IMR-90 (cell line): ENCODE measurements at regions not wholly inside any gene's neighbourhood (a gene's known extent, or its start where the extent isn't known, plus 50 kb on each side); places are given as distances from the start of the nearest gene placed in this dataset.
"Not testable (repeated sequence)": the region's sequence is repeated elsewhere in the genome, so short reads cannot be mapped to it uniquely, and the experiment has no call there.

ENCODE experiments used
- ATAC-seq: fragments of 200-7000 bp; cut with Tn5 transposase; 2 replicates; pipeline ENCODE4 v1.9.1; 2020; ENCODE audit warnings: low read depth, mild to moderate bottlenecking, moderate library complexity
- BruUV-seq: library from RNA; stranded (reverse); fragments of 400-500 nt; replicated peaks from 2 replicates; lab custom pipeline; 2021; lab: Mats Ljungman, UMichigan
- CTCF ChIA-PET: fragments of 300-600 bp; formaldehyde crosslinking; extraction: SDS; loops from one replicate; lab custom pipeline; 2021; ENCODE audit warnings: antibody characterized with exemption; lab: Yijun Ruan, JAX
- POLR2A ChIA-PET: fragments of 300-600 bp; sonication (Branson Sonifier 250); formaldehyde crosslinking; loops from one replicate; lab custom pipeline; 2022; ENCODE audit warnings: antibody characterized with exemption; ENCODE audit not compliant: unreplicated experiment; lab: Charles Lee
- DNase-seq: peaks from one replicate; pipeline ENCODE4 v3.0.0; 2013
- H2AFZ ChIP-seq: replicated peaks from 2 replicates; pipeline ENCODE3; 2013; ENCODE audit warnings: low read length, mild to moderate bottlenecking; ENCODE audit not compliant: poor library complexity
- H2AK5ac ChIP-seq: 2 replicates; pipeline ENCODE4 v1.6.1; 2013; ENCODE audit warnings: low read depth, low read length, inconsistent platforms
- H2AK9ac ChIP-seq: replicated peaks from 2 replicates; pipeline ENCODE3; 2013; ENCODE audit warnings: mild to moderate bottlenecking, low read depth, low read length, moderate library complexity; ENCODE audit not compliant: poor library complexity
- H2BK120ac ChIP-seq: 2 replicates; pipeline ENCODE4 v1.6.1; 2013; ENCODE audit warnings: low read depth, low read length, inconsistent platforms
- H2BK15ac ChIP-seq: 3 replicates; pipeline ENCODE4 v1.6.1; 2013; ENCODE audit warnings: low read depth, low read length, inconsistent platforms
- H2BK20ac ChIP-seq: 2 replicates; pipeline ENCODE4 v1.6.1; 2013; ENCODE audit warnings: low read depth, mild to moderate bottlenecking, inconsistent platforms, low read length, moderate library complexity
- H2BK5ac ChIP-seq: 2 replicates; pipeline ENCODE4 v1.6.1; 2013; ENCODE audit warnings: mild to moderate bottlenecking, low read depth, low read length, inconsistent platforms; ENCODE audit not compliant: poor library complexity, severe bottlenecking
- H3K14ac ChIP-seq: replicated peaks from 2 replicates; pipeline ENCODE4 v1.6.1; 2013; ENCODE audit warnings: low read depth, low read length, inconsistent platforms
- H3K18ac ChIP-seq: 2 replicates; pipeline ENCODE4 v1.6.1; 2013; ENCODE audit warnings: low read depth, low read length, control low read depth
- H3K23ac ChIP-seq: 2 replicates; pipeline ENCODE4 v1.6.1; 2013; ENCODE audit warnings: low read depth, low read length, inconsistent platforms
- H3K27ac ChIP-seq: 2 replicates; pipeline ENCODE4 v1.5.1; 2013; ENCODE audit warnings: mild to moderate bottlenecking, control low read depth, low read length; ENCODE audit not compliant: insufficient read depth
- H3K27me3 ChIP-seq: 2 replicates; pipeline ENCODE4 v1.6.1; 2013; ENCODE audit warnings: low read length; ENCODE audit not compliant: control insufficient read depth, insufficient read depth
- H3K36me3 ChIP-seq: 2 replicates; pipeline ENCODE4 v1.6.1; 2013; ENCODE audit warnings: low read length, mixed read lengths; ENCODE audit not compliant: control insufficient read depth, insufficient read depth
- H3K4ac ChIP-seq: 2 replicates; pipeline ENCODE4 v1.6.1; 2013; ENCODE audit warnings: low read depth, low read length, inconsistent platforms
- H3K4me1 ChIP-seq: 2 replicates; pipeline ENCODE4 v1.6.1; 2013; ENCODE audit warnings: low read length, mixed read lengths; ENCODE audit not compliant: control insufficient read depth, insufficient read depth
- H3K4me2 ChIP-seq: 2 replicates; pipeline ENCODE4 v1.6.1; 2013; ENCODE audit warnings: low read depth, mild to moderate bottlenecking, control low read depth, low read length, moderate library complexity
- H3K4me3 ChIP-seq: 2 replicates; pipeline ENCODE4 v1.5.1; 2013; ENCODE audit warnings: low read depth, mild to moderate bottlenecking, control low read depth, low read length, moderate library complexity; ENCODE audit not compliant: insufficient read depth
- H3K56ac ChIP-seq: 2 replicates; pipeline ENCODE4 v1.6.1; 2013; ENCODE audit warnings: low read length, inconsistent platforms; ENCODE audit not compliant: insufficient read depth; ENCODE audit errors: extremely low read depth
- H3K79me1 ChIP-seq, 2 experiments: 2 replicates each; pipeline ENCODE4 v1.6.1; 2013; ENCODE audit warnings: low read length in 2 of 2, inconsistent platforms in 1 of 2, low read depth in 1 of 2
- H3K9ac ChIP-seq: 2 replicates; pipeline ENCODE4 v1.6.1; 2013; ENCODE audit warnings: low read depth, low read length, control low read depth
- H3K9me1 ChIP-seq: 2 replicates; pipeline ENCODE4 v1.6.1; 2013; ENCODE audit warnings: low read length, inconsistent platforms; ENCODE audit not compliant: insufficient read depth
- H3K9me3 ChIP-seq: 2 replicates; pipeline ENCODE4 v1.6.1; 2013; ENCODE audit warnings: low read length; ENCODE audit not compliant: control insufficient read depth, insufficient read depth
- H4K20me1 ChIP-seq: 2 replicates; pipeline ENCODE4 v1.6.1; 2013; ENCODE audit warnings: low read length, inconsistent platforms; ENCODE audit not compliant: insufficient read depth
- H4K5ac ChIP-seq: 2 replicates; pipeline ENCODE4 v1.6.1; 2013; ENCODE audit warnings: mild to moderate bottlenecking, low read depth, low read length, control low read depth
- H4K8ac ChIP-seq, 2 experiments: 2 replicates each; pipeline ENCODE4 v1.6.1; 2013; ENCODE audit warnings: low read depth in 2 of 2, low read length in 2 of 2, control low read depth in 1 of 2, inconsistent platforms in 1 of 2
- H4K91ac ChIP-seq: 2 replicates; pipeline ENCODE4 v1.6.1; 2013; ENCODE audit warnings: low read depth, low read length, inconsistent platforms; ENCODE audit not compliant: insufficient read depth
- WGBS, 2 experiments: methylation state at CpG; one replicate each; pipeline versions ENCODE4 v1.1.5 to v1.1.7; 2013; ENCODE audit warnings: missing lambda C conversion rate in 2 of 2; ENCODE audit not compliant: insufficient read length in 1 of 2; ENCODE audit errors: extremely low coverage in 2 of 2; 5-methylcytosine and 5-hydroxymethylcytosine counted together
- dilution Hi-C: fragments of 300-500 bp; cut with HindIII; formaldehyde crosslinking; loops from one replicate; pipeline ENCODE4 v1.14.3; 2018; ENCODE audit warnings: low sequenced_read_pairs; ENCODE audit not compliant: unreplicated experiment
- in situ Hi-C: fragments of 300-500 bp; cut with MboI; formaldehyde crosslinking; loops from 3 replicates; pipeline ENCODE4 v1.14.3; 2019; ENCODE audit warnings: low sequenced_read_pairs, inconsistent platforms, mixed read lengths
- intact Hi-C: fragments of 100-400 bp; cut with micrococcal nuclease; formaldehyde crosslinking; loops from 2 replicates; pipeline ENCODE4 v1.10.0; 2022

- no CpG with 5 or more reads among the region's 26 CpGs for WGBS, 2 experiments
- not testable (repeated sequence) for H3K4me3 ChIP-seq
Measured at GRCh38 chr14:105681606-105682185, 155.3 kb downstream of the TMEM121 start.

GRCh38 chr14:105682442-105682841 is 156.1 kb downstream of the TMEM121 start:
- in situ Hi-C loops, ATAC-seq, POLR2A ChIA-PET: not testable (repeated sequence)

More at GRCh38 chr14:105681606-105682185, 155.3 kb downstream of the TMEM121 start:
- H4K20me1 ChIP-seq, CTCF ChIA-PET, ATAC-seq, H3K23ac ChIP-seq, H2BK15ac ChIP-seq, H2BK5ac ChIP-seq, H3K27me3 ChIP-seq, H3K14ac ChIP-seq, H2AFZ ChIP-seq, intact Hi-C loops, H3K79me1 ChIP-seq, DNase-seq, H4K8ac ChIP-seq, H3K4me1 ChIP-seq, dilution Hi-C loops, H3K9me3 ChIP-seq, H3K36me3 ChIP-seq, H2AK5ac ChIP-seq, in situ Hi-C loops, BruUV-seq, H3K27ac ChIP-seq, POLR2A ChIA-PET, H3K9ac ChIP-seq, H3K4ac ChIP-seq, H4K91ac ChIP-seq, H2AK9ac ChIP-seq, H2BK120ac ChIP-seq, H3K4me2 ChIP-seq, H3K56ac ChIP-seq, H2BK20ac ChIP-seq, H3K9me1 ChIP-seq, H4K5ac ChIP-seq, H3K18ac ChIP-seq: not testable (repeated sequence)

More at GRCh38 chr14:105682442-105682841, 156.1 kb downstream of the TMEM121 start:
- H3K4ac ChIP-seq, H3K4me3 ChIP-seq, H2BK120ac ChIP-seq, H3K27me3 ChIP-seq, H3K36me3 ChIP-seq, H3K9me1 ChIP-seq, H3K9ac ChIP-seq, BruUV-seq, dilution Hi-C loops, H3K18ac ChIP-seq, H3K79me1 ChIP-seq, H4K8ac ChIP-seq, DNase-seq, intact Hi-C loops, H4K91ac ChIP-seq, H4K5ac ChIP-seq, H3K4me1 ChIP-seq, H2AFZ ChIP-seq, H2BK15ac ChIP-seq, H3K23ac ChIP-seq, H3K14ac ChIP-seq, H3K4me2 ChIP-seq, H3K27ac ChIP-seq, H3K56ac ChIP-seq, H2AK5ac ChIP-seq, CTCF ChIA-PET, H3K9me3 ChIP-seq, H4K20me1 ChIP-seq, H2BK5ac ChIP-seq, H2BK20ac ChIP-seq, H2AK9ac ChIP-seq: not testable (repeated sequence)
- no CpG with 5 or more reads among the region's 15 CpGs for WGBS, 2 experiments
